ENCODE measurements at regions not wholly inside any gene's neighbourhood (a gene's known extent, or its start where the extent isn't known, plus 50 kb on each side); places are given as distances from the start of the nearest gene placed in this dataset.
"Not testable (repeated sequence)": the region's sequence is repeated elsewhere in the genome, so short reads cannot be mapped to it uniquely, and the experiment has no call there.

DNA sequence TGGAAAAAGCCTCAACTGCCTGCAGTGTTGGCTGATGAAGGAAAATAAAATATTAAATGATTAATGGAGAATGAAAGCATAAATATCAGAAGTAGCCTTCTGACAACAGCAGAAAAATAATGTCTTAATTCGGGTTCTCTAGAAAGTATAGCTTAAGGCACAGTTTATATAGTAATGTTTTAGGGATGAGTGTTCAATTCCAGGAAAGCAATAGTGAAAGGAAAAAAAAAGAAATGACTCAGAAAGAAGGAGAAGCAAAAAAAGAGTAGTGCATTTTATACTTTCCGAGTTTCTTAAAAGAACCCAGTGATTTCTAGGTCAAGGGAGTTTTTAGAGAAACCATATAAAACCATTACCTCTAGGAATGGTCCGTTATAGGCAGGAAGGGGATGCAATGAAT lies 137.3 kb downstream of the HTR1B start:
- no peak for DNase-seq

DNA sequence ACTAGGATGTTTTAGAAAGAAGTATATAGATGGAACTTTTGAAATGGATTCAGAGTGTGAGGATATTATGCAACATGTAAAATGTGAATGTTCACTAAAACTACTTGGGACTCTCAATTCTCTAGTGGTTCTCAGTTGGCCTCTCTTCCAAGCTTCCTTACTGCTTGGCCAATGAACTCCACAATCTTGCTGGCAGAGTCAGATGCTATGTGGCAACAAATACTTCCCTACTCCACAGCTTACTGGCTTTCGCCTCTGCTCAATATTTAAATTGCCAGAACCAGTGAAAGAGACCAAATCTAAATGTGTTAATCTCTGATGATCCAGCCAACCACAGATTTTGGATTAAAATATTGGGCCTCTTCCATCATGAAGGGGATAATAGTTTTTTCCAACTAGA lies 138.4 kb downstream of the HTR1B start:
- DNase-seq, result no peak

DNA sequence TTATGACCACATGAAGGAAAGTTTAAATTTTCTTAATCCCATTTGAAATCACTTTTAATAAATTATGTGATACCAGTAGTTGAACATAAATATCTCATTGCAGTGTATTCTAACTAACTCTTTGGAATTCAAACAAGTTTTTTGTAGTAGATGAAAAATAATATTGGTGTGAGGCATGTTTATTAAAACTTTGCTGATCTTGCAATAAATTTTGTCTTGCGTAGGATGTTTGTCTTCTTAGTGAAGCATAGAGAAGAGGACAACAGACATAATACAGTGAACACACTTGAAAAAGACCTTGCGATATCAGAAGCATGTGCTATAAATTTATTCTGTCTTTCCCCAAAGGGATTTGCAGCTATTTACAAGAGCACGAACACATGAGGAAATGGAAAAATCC lies 140.7 kb downstream of the HTR1B start:
- no peak for DNase-seq

DNA sequence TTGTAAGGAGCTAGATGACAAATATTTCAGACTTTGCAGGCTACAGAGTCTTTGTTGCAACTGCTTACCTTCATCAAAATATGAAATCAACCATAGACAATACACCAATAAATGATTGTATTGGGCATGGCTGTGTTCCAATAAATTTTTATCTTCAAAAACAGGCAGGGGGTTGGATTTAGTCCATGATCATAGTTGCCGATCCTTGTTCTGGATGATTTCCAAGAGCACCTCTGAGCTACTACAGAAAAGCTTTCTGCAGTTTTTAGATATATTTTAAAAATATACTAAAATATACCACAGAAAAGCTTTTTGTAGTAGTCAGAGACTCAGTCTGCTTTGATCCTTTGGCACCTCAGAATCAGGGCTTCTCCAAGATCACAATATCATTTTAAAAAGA lies 145.0 kb downstream of the HTR1B start:
- DNase-seq, result no peak

DNA sequence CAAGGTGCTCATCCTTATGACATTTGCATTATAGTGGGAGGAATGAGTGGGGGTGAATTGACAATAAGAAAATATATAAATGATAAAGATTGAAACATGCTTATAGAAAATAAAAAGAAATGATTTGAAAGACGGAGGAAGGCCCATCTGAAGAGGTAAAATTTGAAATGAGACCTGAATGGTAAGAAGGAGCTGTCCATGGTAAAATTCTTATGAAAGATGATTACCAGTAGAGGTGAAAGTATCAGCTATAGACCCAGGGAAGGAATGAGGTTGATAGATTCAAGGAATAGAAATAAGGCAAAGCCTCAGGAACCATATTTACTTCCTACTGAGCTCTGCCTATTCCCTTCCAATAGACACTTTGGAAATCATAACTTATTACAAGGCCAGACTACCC lies 149.7 kb downstream of the HTR1B start:
- DNase-seq, result no peak

DNA sequence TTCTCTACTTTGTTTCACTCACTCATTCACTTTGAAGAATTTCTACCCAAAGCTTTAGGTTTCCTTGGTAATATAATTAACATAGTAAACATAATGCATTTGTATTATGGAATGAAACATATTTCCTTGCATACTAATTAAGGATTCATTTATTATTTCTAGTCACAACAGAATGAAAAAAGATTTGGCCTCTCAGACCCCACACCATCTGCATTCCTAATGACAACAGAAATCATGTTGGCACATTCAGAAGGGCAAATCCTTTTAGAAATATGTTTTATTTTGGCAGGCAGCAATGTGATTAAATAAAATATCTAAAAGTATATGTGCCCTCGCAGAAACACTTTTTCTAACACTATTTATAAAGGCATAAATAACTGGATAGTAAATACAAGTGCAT lies 163.4 kb downstream of the HTR1B start:
- no peak for DNase-seq

DNA sequence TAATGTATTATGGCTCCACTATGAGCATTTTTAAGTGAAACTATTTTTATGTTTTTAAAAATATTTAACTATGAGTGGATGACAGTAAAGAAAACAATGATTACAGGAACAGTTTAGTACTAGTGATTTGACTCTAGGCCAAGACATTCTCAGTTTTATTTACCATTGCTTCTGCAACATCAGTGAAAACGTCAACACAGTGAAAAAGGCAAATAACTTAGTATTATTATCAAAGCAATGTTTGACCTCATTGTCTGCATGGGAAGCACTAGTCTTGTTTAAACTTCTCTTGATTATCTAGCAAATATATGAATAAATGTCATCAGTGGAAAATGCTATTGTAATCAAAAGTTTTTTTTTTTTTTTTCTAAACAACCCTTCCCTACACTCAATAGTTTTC lies 165.0 kb downstream of the HTR1B start:
- no peak for DNase-seq

DNA sequence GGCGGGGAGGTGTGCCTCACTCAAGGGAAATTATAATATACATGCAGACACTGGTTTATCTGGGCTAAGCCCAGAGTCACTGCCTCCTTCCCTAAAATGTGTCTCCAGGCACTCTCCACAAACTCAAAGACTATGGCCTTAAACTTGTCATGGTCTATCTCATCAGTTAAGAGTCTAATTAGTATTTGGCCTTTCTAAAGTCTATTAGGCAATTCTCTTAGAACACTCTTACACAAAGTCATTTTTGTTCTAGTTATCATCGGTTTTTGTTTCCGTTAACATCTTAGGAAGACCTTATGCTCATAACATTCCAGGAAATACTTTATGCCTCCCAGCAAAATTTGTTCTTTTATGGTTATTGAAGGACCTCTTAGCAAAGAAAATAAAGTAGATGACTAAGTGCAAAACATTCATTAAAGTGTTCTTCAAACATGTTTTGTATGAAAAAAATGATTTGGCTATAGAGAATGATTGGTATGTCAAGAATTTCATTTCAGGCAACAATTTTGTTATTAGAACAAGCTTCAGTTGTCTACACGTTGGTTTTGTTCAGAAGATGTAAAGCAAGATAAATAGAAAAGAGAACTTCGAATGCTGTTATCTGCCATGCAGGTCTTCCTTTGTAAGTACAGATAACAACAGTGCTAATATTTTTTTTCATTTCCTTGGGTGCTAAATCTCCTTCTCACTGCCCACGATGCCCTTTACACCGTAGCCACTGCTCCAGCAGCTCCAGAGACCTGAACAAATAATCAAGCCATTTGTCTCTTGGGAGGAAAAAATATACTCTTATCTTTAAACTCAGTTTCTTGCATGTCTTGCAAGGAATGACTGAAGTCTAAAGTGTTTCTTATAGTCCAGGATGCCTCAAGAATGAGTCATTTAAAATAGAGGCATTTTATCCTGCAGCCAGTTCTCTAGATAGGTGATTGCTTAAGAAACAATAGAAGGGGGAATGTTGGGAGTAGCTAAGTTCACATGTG lies 170.4 kb downstream of the HTR1B start:
- no peak for DNase-seq

DNA sequence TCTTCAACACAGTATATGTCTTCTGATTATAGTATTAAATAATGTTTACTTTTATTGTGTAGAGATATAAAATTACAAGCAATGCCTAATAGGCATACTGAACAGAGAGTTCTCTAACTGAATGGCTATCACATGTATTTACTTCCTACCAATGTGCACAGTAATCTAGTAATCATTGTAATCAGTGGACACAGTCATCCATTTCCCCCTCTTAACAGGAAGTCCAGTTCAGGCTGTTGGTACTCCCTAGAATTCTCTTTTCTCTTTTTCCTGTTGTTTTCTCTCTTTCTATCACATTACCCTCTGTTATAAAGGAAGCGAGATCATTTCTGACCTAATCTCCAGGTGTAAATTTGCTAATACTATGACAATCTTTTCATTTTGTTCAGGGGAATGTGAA lies 172.5 kb downstream of the HTR1B start:
- no peak for DNase-seq

DNA sequence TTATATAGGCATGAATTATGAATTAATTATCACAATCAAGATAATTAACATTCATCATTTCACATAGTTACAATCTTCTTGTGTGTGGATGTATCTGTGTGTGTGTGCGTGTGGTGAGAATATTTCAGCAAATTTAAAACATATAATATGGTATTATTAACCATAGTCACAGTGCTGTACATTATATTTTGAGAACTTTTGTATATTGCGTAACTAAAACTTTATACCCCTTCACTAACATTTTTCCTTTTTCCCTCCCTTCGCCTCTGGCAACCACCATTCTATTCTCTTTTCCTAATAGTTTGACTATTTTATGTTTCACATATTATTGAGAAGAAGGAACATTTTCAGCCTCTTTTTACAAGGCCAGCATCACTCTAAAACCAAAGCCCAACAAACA lies 176.8 kb downstream of the HTR1B start:
- no peak for DNase-seq

DNA sequence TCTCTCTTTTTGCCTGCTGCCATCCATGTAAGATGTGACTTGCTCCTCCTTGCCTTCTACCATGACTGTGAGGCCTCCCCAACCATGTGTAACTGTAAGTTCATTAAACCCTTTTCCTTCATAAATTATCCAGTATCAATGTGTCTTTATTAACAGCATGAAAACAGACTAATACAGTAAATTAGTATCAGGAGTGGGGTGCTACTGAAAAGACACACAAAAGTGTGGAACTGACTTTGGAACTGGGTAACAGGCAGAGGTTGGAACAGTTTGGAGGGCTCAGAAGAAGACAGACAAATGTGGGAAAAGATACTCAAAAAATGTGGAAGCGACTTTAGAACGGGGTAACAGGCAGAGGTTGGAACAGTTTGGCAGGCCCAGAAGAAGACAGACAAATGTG lies 189.4 kb downstream of the HTR1B start:
- no peak for DNase-seq

DNA sequence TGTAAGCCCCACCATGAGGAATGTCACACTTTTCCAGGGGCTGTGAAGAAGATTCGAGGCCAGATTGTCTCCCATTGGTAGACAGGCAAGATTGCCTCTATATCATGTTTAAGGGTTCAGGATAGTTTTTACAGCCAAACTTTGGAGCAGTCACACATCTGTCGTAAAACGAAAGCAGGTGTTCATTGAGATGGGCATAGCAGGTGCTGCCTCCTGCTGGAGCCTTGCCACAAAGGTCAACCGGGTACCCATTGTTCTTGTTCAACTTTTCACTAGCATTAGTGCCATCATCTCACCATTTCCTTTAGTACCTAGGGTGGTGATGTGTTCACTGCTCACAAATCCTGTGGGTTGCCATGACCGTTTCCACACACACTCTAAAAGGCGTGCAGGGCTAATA lies 198.3 kb downstream of the HTR1B start:
- no peak for DNase-seq

DNA sequence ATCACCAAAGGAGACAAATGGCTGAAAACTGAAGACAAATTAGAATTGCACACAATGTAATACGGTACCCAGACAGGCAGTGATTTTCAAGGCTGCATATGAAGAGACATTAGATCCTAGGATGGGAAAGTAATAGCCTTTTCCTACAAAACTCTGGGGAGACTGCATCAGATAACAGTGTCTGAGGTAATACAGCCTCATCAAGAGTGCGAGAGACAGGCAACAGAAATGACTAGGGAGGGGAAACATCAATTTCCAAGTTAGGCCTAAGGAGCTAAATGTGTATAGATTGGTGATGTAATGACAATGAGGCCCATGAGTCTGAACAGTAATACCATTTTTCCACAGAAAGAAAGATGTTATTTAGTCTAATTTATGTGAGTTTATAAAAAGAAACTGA lies 200.3 kb downstream of the HTR1B start:
- DNase-seq, result no peak

DNA sequence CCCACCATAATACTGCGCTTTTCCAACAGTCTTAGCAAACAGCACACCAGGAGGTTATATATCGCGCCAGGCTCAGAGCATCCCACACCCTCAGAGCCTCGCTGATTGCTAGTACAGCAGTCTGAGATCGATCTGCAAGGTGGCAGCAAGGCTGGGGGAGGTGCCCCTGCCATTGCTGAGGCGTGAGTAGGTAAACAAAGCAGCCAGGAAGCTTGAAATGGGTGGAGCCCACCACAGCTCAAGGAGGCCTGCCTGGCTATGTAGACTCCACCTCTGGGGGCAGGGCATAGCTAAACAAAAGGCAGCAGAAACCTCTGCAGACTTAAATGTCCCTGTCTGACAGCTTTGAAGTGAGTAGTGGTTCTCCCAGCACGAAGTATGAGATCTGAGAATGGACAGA lies 211.5 kb downstream of the HTR1B start:
- not testable (repeated sequence) for DNase-seq

DNA sequence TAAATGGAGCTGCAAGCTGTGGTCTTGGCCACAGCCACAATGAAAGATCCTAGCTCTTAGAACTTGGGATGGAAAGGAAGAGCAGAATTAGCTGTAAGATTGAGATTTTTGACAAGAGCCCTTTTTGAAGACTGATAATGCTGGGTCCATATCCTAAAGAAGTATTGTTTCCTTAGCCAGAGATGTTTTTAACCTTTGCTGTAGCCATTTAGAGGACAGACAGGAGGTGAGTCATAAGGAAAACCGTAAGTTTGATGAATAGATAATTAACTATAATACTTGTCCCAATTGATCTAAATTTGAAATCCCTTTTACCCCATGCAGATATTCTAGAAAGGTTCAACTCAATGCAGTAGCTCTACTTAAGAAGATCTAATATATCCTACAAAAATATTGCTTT lies 213.7 kb downstream of the HTR1B start:
- DNase-seq, result no peak

DNA sequence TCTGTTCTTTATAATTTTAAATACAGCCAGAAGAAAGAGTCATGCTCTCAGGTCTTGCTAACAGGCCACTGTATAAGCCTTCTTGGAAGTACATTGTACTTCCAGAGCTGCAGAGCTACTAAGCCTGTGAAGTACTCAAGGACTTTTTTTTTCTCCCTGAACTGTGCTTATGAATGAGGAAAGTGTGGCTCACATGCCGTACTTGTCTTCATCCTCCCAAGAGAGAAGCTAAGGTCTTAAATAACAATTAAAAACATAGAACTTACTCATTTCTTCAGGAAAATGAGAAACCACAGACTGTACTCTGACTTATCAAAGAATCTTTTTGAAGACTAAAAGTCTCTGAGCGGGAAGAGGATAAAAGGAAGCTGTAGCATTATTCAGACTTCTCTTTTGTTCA lies 218.3 kb downstream of the HTR1B start:
- no peak for DNase-seq

DNA sequence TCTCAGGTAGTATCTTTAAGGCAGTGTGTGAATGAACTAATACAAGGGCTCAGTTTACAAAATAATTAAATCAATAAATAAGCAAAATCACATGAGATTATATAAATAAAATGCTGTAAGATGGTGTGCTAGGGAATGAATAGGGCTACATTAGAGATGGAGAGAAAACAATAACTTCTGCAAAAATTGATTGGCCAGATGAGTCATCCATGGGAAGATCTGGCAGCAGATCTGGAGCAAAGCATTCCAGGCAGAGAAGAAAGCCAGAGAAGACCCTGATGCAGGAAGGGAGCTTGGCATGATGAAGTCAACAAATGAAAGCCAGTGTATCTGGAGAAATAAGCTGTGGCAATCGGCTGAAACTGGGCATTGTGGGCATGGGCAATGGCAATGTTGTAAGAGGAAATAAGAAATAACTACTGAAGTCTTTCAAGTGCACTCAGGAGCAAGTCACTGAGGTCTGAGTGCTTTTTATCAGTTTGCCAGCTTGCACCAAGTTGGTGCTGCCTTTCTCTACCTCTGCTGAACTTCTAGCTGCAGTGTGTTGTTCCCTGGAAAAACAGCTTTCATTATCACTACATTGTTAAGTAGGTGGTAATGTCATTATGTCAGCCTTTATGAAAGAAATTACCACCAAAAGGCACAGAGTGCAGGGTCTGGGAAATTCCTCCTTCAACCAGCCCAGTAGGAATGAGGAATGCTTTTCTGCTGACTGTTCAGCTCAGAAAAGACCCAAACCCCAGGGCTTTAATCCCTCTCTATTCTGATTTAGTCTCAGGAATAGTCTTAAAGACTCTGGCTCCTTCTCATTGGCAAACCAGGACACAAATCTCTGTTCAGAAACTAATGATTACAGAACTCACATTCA lies 231.6 kb downstream of the HTR1B start:
- DNase-seq, result no peak

DNA sequence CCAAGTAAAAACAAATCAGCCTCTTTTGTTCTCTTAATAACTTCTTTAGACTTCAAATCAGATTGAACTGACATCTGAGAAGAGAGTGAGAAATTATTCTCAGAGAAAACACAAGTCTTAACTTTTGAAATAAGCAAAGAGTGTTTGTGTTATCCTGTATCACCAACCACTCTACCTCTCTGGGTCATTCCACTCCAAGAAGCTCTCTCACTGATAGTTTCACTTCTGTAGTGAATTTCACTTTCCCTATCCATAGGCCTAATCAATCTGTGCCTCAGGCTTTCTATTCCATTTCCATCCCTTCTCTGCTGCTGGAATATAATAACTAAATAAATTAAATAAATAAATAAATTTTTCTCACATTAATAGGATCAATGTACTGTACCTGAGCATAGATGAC lies 235.0 kb downstream of the HTR1B start:
- DNase-seq, result no peak

DNA sequence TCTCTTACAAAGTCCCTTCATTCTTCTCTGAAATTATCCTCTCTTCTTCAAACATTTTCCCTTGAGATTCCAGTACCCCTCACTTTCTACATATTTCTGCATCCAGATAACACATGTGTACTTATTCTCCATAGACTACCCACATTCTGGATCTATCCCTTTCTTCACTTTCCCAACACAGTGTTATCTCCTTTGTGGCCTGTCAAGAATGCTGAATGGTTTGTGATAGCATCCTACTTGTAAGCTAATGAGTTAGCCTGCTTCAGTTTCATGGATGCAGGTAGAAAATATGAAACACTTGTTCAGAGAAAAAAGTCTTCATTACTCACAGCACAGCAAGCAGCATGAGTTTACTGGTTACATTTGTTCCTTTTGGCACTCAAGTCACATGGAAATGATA lies 245.4 kb downstream of the HTR1B start:
- no peak for DNase-seq

DNA sequence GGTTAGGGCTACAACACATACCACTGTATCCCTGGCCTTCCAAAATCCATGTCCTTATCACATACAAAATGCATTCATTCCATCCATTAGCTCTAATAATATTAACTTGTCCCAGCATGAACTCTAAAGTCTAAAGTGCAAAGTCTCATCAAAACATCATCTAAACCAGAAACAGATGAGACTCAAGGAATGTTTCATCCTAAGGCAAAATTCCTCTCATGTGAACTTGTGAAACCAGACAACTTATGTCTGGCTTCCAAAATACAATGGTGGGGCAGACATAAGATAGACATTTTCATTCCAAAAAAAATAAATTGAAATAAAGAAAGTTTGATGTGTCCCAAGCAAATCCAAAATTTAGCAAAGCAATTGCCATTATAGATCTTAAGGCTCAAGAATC lies 257.4 kb downstream of the HTR1B start:
- no peak for DNase-seq

DNA sequence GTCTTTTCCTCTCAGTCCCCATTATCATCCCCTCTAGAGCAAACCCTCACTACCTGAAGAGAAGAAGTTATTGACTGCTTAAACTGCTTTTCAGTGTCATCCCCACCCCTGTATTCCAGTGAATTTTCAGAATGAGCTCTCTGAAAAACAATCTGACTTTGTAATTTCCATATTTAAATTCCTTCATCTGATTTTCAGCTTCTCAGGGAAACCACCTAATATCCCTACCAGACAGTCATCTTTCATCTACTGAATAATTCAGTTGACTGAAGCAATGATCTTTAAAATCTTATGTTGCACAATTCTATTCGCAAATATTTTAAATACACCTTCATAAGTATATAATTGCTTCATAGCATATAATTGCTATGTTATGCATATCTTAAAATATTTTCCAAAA lies 258.7 kb downstream of the HTR1B start:
- no peak for DNase-seq

DNA sequence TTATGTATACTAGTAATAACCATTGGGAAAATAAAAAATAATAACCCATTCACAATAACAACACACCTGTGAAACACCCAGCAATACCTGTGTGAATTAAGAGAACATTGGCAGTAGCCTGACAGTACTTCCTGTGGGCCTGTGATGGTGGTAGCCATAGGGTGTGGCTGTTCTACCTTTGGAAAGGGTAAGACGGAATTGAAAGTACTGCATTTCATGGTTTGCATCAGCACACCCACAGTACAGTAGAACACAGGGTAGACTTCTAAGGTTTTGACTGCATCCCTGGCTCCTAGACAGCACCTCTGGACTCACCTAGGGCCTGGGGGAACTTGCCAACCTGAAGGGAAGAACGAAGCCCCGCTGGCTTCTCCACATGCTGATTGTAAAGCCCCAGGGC lies 279.8 kb downstream of the HTR1B start:
- no peak for DNase-seq

DNA sequence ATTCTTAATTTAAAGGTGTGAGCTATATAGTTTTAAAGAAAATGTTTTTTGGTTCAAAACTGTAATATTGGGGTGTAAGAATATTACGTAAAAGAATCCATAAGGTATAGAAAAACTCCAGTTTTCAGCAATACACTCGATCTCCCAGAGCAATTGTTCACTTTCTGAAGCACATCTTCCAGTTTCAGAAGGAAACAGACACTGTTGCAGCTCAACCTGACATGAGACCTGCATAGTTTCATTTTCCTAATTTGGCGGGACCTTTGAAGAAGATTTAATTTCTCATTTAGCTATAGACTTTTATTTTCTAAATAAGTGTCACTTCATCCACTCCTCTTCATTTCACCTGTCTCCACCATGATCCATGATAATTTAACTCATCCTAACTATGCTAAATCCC lies 281.5 kb downstream of the HTR1B start:
- no peak for DNase-seq

Measured in nucleus accumbens (tissue), 56 donors.